Erythroblast (primary cell): ENCODE measurements at regions not wholly inside any gene's neighbourhood (a gene's known extent, or its start where the extent isn't known, plus 50 kb on each side); places are given as distances from the start of the nearest gene placed in this dataset.

Source experiments
- GATA1 ChIP-seq: IDR thresholded peaks from 2 replicates; pipeline ENCODE4 v1.6.1; 2011; ENCODE audit warnings: low read depth, mild to moderate bottlenecking, control low read depth, low read length, moderate library complexity
- POLR2A ChIP-seq: IDR thresholded peaks from 2 replicates; pipeline ENCODE4 v1.6.1; 2011; ENCODE audit warnings: mild to moderate bottlenecking, low read length

DNA sequence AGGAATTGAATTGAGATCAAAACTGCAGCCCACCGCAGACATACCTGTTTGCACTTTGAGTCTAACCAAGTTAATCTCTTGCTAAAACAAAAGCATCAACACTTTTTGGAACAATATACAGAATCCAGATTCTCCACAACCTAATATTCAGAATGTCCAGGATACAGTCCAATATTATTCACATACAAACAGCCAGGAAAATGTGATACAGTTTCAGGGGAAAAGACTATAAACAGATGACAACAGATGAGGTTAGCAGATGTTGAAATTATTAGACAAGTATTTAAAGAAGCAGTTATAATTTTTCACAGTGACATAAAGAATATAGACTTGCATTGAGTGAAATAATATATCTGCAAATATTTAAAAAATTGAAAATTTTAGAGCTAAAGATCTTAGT lies 678.1 kb upstream of the CXADR start:
- TF ChIP-seq POLR2A: no peak
- TF ChIP-seq GATA1: no peak
